ENCODE measurements at regions not wholly inside any gene's neighbourhood (a gene's known extent, or its start where the extent isn't known, plus 50 kb on each side); places are given as distances from the start of the nearest gene placed in this dataset.
A peak's percentile ranks its signal among the peaks of the same experiment; 100 is the strongest.

DNA sequence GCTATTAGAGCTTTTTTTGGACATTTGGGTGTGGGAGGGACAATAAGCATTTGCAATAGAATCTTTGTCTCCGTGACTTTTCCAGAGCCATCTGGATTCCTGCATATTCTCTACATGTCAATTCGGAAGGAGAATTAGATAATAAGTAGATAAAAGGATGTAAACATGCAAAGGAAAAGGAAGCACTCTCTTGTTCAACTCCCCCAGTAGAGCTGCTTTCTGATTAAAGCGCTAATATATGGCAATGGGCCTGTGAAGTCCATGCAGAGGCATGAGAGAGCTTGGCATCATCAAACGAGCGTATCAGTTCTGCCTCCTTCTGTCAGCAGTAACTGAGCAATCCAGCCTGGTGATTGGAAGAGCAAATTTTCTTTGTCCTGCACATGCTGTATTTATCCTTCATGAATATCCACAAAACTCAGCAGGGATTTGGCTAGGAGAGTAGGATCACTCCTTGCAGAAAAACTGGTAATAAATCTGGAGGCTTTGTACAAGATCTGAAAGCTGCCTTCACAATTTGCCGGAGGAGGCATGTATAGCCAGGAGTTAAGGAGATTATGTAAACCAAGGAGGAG is 1752.9 kb downstream of the MAT2B start:
- no peak for FAIRE-seq
- H3K4me3 ChIP-seq (ENCODE audit: low read depth, low read length): no peak overlapping the region
- H3K27me3 ChIP-seq (ENCODE audit: control insufficient read depth, insufficient read depth, low read length): no peaks in the 10 kb centered on the region
- H3K36me3 ChIP-seq (ENCODE audit: control insufficient read depth, insufficient read depth, low read length): no peaks in the 10 kb centered on the region
- no peak for DNase-seq (ENCODE audit: low read depth)
- TF ChIP-seq, protein P1, sequence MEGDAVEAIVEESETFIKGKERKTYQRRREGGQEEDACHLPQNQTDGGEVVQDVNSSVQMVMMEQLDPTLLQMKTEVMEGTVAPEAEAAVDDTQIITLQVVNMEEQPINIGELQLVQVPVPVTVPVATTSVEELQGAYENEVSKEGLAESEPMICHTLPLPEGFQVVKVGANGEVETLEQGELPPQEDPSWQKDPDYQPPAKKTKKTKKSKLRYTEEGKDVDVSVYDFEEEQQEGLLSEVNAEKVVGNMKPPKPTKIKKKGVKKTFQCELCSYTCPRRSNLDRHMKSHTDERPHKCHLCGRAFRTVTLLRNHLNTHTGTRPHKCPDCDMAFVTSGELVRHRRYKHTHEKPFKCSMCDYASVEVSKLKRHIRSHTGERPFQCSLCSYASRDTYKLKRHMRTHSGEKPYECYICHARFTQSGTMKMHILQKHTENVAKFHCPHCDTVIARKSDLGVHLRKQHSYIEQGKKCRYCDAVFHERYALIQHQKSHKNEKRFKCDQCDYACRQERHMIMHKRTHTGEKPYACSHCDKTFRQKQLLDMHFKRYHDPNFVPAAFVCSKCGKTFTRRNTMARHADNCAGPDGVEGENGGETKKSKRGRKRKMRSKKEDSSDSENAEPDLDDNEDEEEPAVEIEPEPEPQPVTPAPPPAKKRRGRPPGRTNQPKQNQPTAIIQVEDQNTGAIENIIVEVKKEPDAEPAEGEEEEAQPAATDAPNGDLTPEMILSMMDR (IDR thresholded peaks at IDR 0.05; ENCODE audit: insufficient read depth, low read length, severe bottlenecking): no peak

DNA sequence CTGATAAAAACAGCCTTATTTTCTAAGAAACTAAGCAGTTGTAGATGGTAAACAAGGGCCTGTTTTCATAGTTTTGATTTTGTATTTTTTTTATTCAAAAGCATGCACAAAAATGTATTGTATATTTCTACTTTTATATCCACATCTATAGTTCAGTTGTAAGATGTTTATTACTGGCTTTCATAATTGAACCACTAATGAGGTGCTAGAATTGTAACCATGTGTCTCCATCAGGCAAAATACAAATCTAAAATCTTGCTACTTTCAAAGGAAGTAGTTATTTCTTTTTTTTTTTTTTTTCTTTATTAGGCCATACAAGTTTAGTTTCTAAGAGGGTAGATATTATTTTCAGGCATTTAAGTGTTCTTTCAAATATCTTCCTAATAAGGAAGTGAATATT is 1755.0 kb downstream of the MAT2B start:
- no peak for FAIRE-seq
- no peak for DNase-seq (ENCODE audit: low read depth)
- Histone ChIP-seq H3K36me3 (ENCODE audit: control insufficient read depth, insufficient read depth, low read length) (no peaks in the 10 kb centered on the region), H3K4me3 (ENCODE audit: low read depth, low read length) (no peak overlapping the region), H3K27me3 (ENCODE audit: control insufficient read depth, insufficient read depth, low read length) (no peaks in the 10 kb centered on the region)
- TF ChIP-seq, protein P1 (IDR thresholded peaks at IDR 0.05; ENCODE audit: insufficient read depth, low read length, severe bottlenecking): no peak

DNA sequence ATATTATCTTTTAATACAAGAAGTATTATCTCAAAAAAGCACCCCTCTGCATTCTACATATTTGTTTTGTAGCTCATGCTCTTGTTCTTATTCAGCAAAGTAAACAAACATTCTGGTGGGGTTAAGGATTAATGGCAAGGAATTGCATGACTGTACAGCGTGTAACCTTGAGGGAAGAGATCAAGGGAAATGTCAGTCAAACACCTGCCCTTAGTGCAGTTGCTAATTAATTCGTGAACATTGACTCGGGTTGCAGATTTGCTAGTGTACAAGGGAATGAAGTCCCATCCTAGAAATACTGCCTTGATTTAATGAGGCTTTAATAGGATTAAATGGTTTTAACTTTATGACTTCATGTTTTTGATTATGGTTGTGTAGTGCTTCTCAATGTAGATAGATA is 1758.1 kb downstream of the MAT2B start:
- no peak overlapping the region for H3K4me3 ChIP-seq (ENCODE audit: low read depth, low read length)
- TF ChIP-seq, protein P1 (IDR thresholded peaks at IDR 0.05; ENCODE audit: insufficient read depth, low read length, severe bottlenecking): no peak
- FAIRE-seq (peak; percentile 72), DNase-seq (ENCODE audit: low read depth) (peak; percentile 37)
- H3K36me3 ChIP-seq (ENCODE audit: control insufficient read depth, insufficient read depth, low read length): no peaks in the 10 kb centered on the region
- H3K27me3 ChIP-seq (ENCODE audit: control insufficient read depth, insufficient read depth, low read length): no peaks in the 10 kb centered on the region

DNA sequence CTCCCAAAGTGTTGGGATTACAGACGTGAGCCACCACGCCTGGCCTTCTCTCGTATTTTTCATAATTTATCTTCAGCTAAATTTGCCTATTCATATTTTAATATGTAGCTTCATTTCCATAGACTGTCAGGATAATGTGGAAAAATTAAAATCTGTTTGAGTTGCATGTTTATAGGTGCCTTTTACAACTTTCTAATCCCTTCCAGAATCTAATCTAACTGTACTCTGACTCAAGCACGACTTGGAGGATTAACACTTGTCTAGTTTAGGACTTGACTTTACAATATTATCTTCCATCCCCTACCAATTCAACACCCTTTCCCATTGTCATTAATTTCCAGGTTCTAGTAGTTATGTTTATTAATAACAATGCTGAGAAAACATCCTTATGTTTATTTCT is 1761.5 kb downstream of the MAT2B start:
- no peaks in the 10 kb centered on the region for H3K36me3 ChIP-seq (ENCODE audit: control insufficient read depth, insufficient read depth, low read length)
- H3K4me3 ChIP-seq (ENCODE audit: low read depth, low read length): no peak overlapping the region
- TF ChIP-seq, protein P1 (IDR thresholded peaks at IDR 0.05; ENCODE audit: insufficient read depth, low read length, severe bottlenecking): no peak
- FAIRE-seq: no peak
- DNase-seq (ENCODE audit: low read depth): no peak
- no peaks in the 10 kb centered on the region for H3K27me3 ChIP-seq (ENCODE audit: control insufficient read depth, insufficient read depth, low read length)

DNA sequence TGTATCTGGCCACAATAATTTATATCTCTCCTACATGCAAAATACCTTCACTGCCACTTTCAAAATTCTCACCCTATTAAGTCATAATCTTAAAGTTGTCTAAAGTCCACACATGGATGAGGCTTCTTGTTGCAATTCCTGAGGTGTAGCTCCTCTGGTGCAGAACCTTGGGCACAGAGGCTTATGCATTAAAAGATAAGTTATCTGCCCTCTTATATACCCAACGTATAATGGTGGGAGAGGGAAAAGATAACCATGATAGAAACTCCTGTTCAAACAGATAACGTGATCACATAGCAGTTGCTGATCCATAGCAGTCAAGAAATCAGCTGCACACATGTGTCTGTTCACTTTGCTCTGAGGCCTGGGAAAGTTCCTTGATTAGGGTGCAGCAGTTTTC is 1767.0 kb downstream of the MAT2B start:
- TF ChIP-seq, protein P1 (IDR thresholded peaks at IDR 0.05; ENCODE audit: insufficient read depth, low read length, severe bottlenecking): no peak
- FAIRE-seq: no peak
- Histone ChIP-seq H3K27me3 (ENCODE audit: control insufficient read depth, insufficient read depth, low read length) (no peaks in the 10 kb centered on the region), H3K4me3 (ENCODE audit: low read depth, low read length) (no peak overlapping the region), H3K36me3 (ENCODE audit: control insufficient read depth, insufficient read depth, low read length) (no peaks in the 10 kb centered on the region)
- no peak for DNase-seq (ENCODE audit: low read depth)

DNA sequence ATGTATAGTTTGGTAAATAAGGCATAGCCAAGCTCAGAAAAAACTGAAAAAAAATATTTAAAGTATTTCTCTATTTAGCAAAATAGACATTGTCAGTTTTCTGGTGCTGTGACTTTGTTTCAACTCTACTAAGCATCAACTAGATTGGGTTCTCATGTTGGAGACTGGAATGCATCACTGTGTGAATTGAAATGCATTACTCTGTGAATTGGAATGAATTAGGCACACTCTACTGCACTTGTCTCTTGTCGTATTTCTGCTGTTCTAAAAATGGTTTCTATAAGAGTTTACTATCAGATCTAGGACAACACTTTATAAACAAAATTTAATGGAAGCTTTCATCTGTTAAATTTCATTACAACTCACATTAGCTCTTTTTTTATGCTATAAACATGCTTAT is 1772.2 kb downstream of the MAT2B start:
- DNase-seq (ENCODE audit: low read depth) (no peak), FAIRE-seq (no peak)
- no peaks in the 10 kb centered on the region for H3K27me3 ChIP-seq (ENCODE audit: control insufficient read depth, insufficient read depth, low read length)
- H3K4me3 ChIP-seq (ENCODE audit: low read depth, low read length): no peak overlapping the region
- H3K36me3 ChIP-seq (ENCODE audit: control insufficient read depth, insufficient read depth, low read length): no peaks in the 10 kb centered on the region
- TF ChIP-seq, protein P1 (IDR thresholded peaks at IDR 0.05; ENCODE audit: insufficient read depth, low read length, severe bottlenecking): no peak

Data from bronchial epithelial cell (primary cell).